HG02678 (cell line): ENCODE measurements at regions not wholly inside any gene's neighbourhood (a gene's known extent, or its start where the extent isn't known, plus 50 kb on each side); places are given as distances from the start of the nearest gene placed in this dataset.
"Not testable (repeated sequence)": the region's sequence is repeated elsewhere in the genome, so short reads cannot be mapped to it uniquely, and the experiment has no call there.

Experiments used
- ATAC-seq: cut with Tn5 transposase; IDR thresholded peaks from one replicate; pipeline ENCODE4 v1.9.1; 2021; ENCODE audit warnings: mild to moderate bottlenecking, moderate library complexity; ENCODE audit not compliant: unreplicated experiment

DNA sequence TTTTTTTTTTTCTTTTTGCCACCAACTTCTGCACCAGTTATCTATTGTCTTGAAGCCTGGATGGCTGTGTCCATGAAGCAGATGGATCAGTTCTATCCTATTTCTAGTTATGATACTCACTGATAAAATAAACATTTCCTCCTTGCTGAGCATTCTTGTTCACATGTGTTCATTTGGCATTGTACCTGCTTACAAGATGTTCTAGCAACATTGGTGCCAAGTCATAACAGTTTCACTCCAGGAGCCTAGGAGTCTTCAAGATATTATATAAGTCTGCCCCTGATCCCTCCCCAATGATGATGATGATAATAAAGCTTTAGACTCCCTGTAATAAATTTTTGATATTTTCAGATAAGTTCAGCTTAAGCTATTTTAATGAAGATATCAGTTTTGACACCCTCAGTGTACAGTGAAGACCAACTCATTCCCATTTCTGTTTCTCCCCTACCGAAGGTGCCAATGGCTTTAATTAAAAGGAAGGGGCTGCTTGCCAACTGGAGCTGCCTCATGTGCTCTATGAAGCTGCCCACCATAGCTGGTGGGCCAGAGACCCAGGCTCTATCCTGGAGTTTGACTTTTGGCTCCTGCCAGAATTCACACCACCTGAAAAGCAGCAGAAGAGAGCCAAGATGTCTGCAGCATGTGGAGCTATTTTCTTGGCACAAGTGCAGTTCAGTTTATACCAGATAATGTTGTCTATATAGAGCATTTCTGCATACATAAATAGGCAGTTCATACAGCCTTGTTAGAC lies 265.4 kb upstream of the TET2 start:
- no peak for ATAC-seq

DNA sequence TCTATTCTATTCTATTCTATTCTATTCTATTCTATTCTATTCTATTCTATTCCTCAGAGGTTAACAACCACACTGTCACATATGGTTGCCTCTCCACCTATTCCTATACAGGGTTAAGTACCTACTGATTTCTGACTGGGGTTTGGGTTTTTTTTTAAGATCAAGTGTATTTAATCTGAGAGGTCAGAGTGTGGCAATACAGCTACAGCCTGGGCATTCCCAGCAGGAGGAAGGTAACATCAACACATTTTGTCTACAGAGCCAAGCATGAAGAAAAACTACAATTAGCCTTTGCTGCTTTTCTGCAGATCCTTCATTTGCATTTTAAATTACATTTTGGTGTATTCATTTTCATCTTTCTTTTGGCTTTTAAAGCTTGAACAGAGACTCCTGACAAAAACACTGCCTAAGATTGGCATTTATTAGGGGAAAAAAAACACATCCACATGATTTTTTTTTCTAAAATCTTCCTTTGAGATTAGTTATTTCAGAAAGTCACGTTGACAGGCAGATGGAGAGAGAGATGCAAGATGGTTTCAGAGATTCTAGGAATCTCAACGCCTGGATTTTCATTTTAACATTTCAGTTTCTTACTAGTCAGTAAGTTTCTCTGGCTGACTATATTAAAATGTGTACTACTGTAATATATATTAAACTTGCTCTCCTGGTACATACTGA lies 255.9 kb upstream of the TET2 start:
- ATAC-seq: no peak

DNA sequence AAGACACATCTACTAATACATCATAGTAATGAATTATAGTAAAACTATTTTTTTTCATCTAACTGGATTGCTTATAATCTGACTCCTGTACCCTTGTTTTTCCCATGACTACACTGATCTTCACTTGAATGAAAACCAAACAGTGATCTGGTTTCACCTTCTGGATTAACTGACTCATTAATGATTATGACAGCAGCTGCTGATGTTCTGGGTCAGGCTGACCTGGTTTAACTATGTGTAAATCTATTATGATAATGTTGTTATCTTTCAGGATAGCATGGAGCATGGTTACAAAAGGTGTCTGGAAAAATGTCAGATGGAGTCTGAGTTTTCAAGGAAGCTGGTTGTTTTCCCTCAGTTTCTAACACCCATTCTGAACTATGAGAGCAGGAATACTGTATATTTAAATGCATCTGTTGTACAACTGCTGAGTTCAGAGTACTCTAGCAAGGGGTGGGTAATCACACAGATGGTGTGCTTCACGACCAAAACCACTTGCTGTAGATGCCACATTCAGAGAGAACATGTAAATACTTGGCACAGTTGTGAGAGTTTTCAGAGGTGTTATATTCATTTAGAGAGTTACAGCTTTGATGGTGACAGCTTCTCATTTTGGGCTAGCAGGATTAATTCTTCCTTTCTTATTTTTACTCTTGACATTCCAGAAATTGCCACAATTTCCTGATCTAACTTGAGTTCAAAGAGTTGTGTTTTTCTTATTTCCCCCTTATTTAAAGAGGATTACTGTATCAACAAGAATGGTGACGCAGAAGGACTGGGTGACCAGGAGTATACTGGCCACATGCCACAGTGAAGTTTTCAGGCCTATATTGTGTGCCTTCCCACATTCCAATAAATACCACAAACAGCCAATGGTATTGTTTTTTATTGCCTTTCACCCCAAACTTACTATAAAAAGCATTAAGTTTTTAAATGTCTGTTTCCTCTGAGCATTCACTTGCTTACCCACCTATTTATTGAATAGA lies 249.7 kb upstream of the TET2 start:
- peak; percentile 60 for ATAC-seq

DNA sequence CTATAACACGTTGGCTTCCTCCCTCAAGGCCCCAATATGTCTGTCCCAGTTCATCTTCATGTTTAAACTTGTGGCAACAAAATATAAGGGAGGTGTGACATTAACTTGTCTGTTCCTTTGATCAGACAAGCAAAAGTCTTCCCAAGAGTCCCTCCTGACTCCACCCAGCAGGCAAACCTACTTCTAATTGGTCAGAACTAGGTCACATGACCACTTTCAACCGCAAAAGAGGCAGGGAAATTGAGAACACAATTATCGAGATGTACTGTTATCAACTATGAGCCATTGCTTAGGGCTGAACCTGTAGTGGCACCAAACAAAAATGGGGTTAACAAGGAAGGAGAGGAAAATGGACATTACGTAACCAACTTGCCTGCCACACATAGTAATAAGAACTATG lies 246.8 kb upstream of the TET2 start:
- no peak for ATAC-seq

DNA sequence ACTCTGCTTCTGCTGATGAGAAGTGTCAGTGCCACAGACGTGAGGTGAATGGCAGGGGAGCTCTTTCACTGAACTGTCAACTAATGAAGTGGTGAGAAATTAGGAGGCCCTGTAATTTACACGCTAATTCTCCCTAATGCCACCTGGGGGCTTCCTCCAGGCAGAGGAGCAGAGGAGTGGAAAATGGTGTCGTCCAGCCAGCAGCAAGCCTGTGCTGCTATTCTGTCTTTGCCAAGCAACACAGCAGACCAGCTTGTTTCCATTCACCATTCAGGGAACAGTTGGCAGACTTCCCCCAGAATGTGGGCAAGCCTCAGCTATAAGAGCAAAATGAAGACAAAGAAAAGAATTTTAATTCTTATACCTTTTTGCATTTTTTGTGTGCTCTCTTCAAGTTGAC lies 245.2 kb upstream of the TET2 start:
- no peak for ATAC-seq

DNA sequence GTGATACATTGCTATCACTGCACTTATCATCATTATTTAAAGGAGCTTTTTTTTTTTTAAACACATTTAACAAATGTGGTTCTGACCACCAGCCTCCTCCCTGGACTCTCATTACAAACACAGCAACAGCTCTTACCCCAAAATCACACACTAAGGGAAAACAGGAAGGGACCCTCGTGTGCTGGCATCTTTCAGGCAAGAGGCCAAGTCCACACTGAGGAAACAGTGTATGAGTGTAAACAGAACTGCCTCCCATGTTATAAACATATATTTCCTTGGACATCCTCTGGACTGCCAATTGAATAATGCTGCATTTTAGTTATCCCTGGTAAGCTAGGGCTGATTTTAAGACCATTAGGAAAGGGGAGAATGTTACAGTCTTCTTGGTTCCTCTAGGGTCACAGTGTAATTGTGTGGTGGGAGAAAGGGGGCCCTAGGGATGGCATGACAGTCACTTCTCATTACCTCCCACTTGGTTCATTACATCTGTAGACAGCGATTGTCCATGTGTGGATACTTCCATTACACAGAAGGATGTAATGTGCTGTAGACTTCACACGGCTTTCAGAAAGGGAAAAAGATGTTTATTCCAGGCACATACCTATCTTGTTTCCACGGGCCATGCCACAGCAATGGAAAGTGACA lies 244.6 kb upstream of the TET2 start:
- ATAC-seq: no peak

DNA sequence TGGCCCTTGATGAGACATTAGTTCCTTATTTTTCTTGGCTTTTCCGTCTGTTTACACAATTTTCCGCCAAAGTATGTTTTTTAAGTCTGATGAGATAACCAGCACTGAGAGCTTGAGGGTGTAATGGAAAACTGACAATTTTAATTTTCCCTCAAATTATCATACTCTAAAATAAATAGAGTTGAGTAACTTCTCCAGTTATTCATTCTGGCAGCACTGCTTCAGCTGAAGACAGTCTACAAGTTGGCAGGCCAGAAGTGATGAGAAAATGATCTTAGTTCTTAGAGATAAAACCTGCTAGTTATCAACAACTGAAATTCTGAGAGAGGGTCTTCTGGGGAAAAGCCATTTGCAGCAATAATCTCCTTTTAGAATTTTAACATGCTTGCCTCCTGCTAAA lies 241.6 kb upstream of the TET2 start:
- no peak for ATAC-seq

DNA sequence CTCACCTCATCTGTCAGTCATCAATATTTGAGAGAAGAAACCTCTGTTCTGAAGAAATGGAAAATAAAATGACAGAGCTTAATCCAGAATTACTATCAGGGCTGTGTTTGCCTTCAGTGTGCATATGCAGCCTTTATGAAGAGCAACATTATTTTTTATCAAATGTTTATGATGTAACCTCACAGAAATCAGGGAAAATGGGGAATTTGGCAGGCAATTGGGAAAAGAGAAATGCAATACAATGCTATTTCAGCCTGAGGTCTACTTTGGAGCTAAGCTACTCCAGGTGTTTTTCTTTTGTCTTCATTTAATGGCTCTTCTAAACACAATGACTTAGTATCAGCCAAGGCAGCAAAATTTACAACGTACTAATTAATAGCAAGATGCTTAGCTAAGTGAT lies 241.1 kb upstream of the TET2 start:
- no peak for ATAC-seq

DNA sequence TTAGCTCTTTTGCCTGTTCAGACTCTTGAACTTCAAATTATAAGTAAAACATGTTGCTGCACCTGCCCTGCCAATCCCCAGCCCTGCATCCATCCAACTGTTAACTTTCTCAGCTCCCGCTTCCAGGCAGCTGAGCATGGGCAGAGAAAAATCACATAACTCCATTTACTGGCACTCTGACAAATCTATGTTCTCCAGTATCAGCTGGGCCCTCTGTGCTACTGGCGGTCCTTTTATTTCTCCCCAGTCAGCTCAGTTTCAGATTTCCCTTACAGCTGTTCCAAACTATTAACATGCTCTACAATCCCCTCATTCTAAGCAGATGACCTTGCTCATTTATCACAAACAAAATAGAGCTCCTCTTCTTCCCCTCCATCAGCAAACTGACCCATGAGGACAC lies 240.4 kb upstream of the TET2 start:
- no peak for ATAC-seq

DNA sequence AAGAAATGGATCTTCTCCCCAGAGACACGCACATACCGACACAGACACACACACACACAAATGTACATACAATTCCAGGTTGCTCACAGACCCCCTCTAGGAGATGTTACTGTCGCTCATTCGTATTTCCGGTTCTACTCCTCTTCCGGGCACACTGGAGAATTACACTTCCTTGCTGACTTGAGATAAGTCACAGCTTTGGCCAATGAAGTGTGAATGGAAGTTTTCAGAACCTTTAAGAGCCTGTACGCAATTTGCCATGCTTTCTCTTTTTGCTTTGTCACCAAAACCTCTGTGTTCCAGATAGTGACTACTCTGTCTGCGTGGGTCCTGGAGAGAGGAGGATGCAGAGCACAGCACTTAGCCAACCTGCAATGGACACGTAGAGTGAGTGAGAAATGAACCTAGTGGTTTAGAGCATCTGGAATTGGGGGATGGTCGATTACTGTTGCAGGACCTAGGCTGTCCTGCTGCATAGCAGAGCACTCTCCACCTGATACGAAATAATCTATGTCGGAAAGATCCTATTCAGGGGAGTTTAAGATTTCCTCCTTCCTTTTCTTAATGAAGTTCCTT lies 239.5 kb upstream of the TET2 start:
- no peak for ATAC-seq

DNA sequence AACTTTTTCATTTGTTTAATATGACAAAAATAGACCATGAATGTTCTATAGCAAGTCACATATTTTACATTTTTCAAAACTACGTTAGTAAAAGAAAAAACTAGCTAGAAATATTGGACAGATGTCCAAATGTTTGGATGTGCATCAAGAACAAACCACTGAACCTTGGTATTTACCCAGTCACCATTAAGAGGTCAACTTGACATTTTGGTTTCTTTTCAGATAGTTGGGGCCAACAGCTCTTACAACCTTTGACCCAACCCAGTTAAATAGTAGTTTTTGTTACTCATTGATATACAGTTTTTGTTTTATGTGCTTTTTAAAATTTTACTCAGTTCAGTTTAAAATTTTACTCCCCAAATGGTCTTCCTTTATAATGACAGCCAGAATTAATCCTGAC lies 238.7 kb upstream of the TET2 start:
- no peak for ATAC-seq

DNA sequence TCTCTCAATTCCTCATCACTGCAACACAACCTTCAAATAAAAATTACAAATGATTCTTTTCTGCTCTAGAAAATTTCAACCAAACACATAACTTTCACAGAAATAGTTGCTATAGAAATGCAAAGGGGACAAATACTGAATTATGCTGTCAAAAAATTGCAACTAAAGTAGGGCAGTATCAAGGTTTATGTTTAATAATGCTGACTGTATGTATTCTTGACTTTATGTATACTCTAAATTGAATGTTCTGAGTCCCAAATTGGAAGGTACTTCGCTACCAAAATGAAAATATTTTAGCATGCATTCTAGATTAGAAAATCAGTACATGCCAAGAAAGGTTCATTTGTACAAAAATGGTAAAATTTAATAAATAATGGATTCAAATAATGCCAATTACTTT lies 237.3 kb upstream of the TET2 start:
- no peak for ATAC-seq

DNA sequence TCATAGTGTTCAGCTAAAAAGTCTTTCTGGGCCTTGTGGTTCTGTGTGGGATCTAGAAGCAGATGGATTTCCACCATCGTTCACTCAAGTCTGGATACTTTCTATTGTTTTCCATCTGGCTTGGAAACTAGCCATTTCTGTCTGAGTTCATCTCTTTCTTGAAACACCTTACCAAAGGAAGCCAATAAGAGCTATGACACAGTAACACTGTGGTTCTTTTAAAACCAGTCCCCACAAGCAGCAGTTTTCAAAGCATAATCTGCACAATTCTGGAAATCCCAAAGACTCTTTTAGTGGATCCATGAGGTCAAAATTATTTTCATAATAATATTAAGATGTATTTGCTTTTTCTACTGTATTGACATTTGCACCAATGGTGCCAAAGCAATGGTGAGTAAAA lies 234.2 kb upstream of the TET2 start:
- ATAC-seq: no peak

DNA sequence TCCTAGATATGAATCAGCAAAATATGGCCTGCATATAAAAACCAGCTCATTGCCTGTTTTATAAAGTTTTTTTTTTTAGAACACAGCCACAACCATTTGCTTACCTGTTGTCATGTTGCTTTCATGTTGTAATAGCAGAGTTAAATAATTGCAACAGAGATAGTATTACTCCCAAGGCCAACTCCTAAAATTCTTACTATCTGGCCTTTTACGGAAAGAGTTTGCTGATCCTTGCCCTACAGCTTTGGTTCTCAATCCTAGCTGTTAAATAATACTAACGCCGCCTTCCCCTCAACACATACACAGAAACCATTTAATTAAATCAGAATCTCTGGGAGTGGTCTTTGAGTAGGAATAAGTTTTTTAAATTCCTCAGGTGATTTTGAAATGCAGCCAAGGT lies 231.3 kb upstream of the TET2 start:
- no peak for ATAC-seq

DNA sequence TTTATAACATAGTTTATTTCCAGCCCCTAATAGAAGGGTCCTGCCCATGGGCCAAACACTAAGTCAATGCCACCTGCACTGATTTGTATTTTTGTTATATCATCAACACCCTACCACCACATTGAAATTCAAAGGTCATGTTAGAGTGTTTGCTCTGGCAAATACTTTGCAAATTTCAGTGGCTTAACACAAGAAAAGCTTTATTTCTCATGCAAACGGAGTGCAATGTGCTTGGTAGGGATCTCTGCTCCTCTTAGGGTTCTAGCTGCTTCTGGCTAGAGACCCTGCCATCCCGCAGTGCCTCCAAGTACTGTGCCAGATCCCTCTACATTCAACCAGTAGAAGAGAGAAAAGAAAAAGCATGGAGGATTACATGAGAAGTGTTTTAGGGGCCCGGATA lies 230.8 kb upstream of the TET2 start:
- ATAC-seq: no peak

DNA sequence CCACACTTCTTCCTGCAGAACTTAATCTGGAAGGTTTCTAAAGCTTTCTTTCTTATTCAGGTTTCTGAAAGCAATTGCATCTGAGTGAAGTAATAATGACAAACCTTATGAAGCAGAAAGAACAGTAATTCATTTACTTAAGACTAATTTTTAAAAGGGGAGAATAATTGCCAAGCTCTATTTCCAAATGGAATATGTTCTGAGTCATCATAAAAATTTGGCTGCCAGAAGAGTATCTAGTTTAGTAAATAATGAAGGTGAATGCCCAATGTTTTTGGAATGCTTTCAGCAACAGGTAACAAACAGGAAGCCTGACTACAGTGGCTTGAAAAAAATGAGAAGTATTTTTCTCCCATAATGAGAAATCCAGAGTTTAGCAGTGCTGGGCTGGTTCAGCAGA lies 227.3 kb upstream of the TET2 start:
- no peak for ATAC-seq

DNA sequence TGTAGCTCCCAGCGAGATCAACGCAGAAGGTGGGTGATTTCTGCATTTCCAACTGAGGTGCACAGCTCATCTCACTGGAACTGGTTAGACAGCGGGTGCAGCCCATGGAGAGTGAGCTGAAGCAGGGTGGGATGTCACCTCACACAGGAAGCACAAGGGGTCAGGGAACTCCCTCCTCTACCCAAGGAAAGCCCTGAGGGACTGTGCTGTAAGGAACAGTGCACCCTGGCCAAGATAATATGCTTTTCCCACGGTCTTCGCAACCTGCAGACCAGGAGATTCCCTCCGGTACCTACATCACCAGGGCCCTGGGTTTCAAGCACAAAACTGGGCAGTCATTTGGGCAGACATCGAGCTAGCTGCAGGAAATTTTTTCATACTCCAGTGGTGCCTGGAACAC lies 216.4 kb upstream of the TET2 start:
- no peak for ATAC-seq

DNA sequence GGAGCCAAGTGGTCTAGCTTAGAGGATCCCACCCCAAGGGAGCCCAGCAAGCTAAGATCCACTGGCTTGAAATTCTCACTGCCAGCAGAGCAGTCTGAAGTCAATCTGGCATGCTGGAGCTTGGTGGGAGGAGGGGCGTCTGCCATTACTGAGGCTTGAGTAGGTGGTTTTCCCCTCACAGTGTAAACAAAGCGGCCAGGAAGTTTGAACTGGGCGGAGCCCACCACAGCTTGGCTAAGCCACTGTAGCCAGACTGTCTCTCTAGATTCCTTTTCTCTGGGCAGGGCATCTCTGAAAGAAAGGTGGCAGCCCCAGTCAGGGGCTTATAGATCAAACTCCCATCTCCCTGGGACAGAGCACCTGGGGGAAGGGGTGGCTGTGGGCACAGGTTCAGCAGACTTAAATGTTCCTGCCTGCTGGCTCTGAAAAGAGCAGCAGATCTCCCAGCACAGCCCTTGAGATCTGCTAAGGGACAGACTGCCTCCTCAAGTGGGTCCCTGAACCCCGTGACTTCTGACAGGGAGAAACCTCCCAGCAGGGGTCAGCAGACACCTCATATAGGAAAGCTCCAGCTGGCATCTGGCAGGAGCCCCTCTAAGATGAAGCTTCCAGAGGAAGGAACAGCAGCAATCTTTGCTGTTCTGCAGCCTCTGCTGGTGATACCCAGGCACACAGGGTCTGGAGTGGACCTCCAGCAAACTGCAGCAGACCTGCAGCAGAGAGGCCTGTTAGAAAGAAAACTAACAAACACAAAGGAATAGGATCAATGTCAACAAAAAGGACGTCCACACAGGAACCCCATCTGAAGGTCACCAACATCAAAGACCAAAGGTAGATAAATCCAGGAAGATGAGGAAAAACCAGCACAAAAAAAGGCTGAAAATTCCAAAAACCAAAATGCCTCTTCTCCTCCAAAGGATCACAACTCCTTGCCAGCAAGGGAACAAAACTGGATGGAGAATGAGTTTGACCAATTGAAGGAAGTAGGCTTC lies 215.6 kb upstream of the TET2 start:
- not testable (repeated sequence) for ATAC-seq

DNA sequence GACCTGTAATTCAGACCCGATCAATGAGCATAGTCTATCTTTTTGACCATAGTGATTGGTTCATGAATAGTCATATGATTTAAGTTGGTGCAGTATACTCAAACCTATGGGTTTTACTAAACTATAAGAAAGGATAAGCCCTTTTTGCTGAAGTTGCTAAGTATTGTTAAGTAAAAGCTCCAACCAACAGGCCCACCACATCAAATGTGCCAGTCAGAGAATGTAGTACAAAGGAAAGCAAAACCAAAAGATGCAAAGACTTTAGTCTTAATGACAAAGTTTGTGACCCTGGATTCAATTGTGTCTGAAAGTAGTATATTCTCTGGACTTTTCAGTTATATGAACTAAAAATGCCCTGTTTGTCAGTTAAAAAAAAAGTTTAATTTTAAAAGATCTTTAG lies 208.1 kb upstream of the TET2 start:
- ATAC-seq: no peak

DNA sequence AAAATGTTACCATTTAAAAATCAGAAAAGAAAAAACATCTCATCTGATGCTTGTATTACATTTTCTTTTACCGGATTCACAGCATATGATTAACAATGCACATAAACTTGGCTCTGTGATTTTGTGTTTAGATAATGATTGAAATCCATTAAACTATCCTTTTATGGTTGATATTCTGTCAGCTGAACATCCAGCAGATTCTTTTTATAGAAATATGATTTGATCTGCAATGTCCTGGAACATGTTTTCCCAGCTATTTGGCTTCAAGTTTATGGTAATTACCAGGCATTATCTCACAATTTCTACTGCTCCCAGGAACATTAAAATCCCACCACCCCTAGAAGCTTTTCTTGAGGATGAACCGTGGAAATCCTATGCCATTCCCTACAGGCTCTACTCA lies 205.7 kb upstream of the TET2 start:
- no peak for ATAC-seq
